Pancreas (tissue), 10 donors: ENCODE measurements at regions not wholly inside any gene's neighbourhood (a gene's known extent, or its start where the extent isn't known, plus 50 kb on each side); places are given as distances from the start of the nearest gene placed in this dataset.

Experiments used
- ATAC-seq, 4 donors: fragments of 200-7000 bp; cut with Tn5 transposase; one replicate each; pipeline versions ENCODE4 v1.8.0 to v1.9.1; 2020; ENCODE audit warnings: mild to moderate bottlenecking in 4 of 4, moderate library complexity in 4 of 4
- DNase-seq, 6 donors: peaks; one replicate each; pipeline ENCODE4 v3.0.0-alpha.2; 2020
- FAIRE-seq: peaks from 2 replicates; lab custom pipeline; 2012; peaks lifted over from hg19 to GRCh38; lab: Jason Lieb, UNC
- H3K27ac ChIP-seq, 4 donors: fragments of 200-600 bp; sonication (generic); 1 replicate in 3 of 4; 2 replicates in 1 of 4; pipeline versions ENCODE4 v1.5.0 to v1.8.0; 2020
- H3K27me3 ChIP-seq, 4 donors: fragments of 200-600 bp; one replicate each; pipeline ENCODE4 v1.8.0; 2021
- H3K36me3 ChIP-seq, 3 donors: fragments of 200-600 bp; sonication (generic) in 1 of 3; one replicate each; pipeline versions ENCODE4 v1.5.0 to v1.8.0; 2020 to 2021
- H3K4me1 ChIP-seq, 3 donors: fragments of 200-600 bp; one replicate each; pipeline ENCODE4 v1.8.0; 2021
- H3K4me3 ChIP-seq, 4 donors: fragments of 200-600 bp; sonication (generic) in 2 of 4; one replicate each; pipeline versions ENCODE4 v1.5.0 to v1.8.0; 2020 to 2021
- H3K9me3 ChIP-seq, 4 donors: fragments of 200-600 bp; one replicate each; pipeline ENCODE4 v1.8.0; 2021
- WGBS, 2 donors: extraction: QIAGEN DNeasy Blood & Tissue Kit; methylation state at CpG; one replicate each; pipeline ENCODE4 v1.1.7; 2013; 5-methylcytosine and 5-hydroxymethylcytosine counted together
- intact Hi-C, 3 donors: fragments of 100-400 bp; cut with DNase I; formaldehyde crosslinking; loops; one replicate each; pipeline versions ENCODE4 v1.11.1 to v1.14.2; 2022
- TF ChIP-seq, protein P1 (sequence below), 4 donors: fragments of 200-600 bp; sonication (generic) in 3 of 4; IDR thresholded peaks; one replicate each; pipeline versions ENCODE4 v1.5.0 to v1.8.0; 2021; ENCODE audit warnings: antibody characterized with exemption in 4 of 4
- donor health status: healthy with polysubstance abuse.
- donor health status: DM: no; HTN: no; CAD: no; lungs with moderate emphysema.
- donor health status: DM: no; HTN: no; CAD: no.
- donor health status: control.
- donor health status: control.
- donor health status: Bipolar disorder and iron deficiency.
- donor health status: DM: yes; HTN: yes; CAD: no.
- donor health status: DM: no; HTN: no; CAD: no.
- donor health status: DM: no; HTN: no; CAD: no.
- donor health status: DM: yes; HTN: yes; CAD: no.

- H3K4me1 ChIP-seq: no peaks in the 10 kb centered on the region
- H3K9me3 ChIP-seq: no peaks in the 10 kb centered on the region
- no peak for FAIRE-seq
- WGBS, 2 donors: 37 to 50% methylated on average over 3 of the region's 3 CpGs
- H3K27ac ChIP-seq: no peak overlapping the region
- no peak for DNase-seq
- ATAC-seq: no peak
- intact Hi-C loops: no loop called here
- H3K36me3 ChIP-seq: no peaks in the 10 kb centered on the region
- no peak overlapping the region for H3K4me3 ChIP-seq
- H3K27me3 ChIP-seq: no peaks in the 10 kb centered on the region
- TF ChIP-seq, protein P1, sequence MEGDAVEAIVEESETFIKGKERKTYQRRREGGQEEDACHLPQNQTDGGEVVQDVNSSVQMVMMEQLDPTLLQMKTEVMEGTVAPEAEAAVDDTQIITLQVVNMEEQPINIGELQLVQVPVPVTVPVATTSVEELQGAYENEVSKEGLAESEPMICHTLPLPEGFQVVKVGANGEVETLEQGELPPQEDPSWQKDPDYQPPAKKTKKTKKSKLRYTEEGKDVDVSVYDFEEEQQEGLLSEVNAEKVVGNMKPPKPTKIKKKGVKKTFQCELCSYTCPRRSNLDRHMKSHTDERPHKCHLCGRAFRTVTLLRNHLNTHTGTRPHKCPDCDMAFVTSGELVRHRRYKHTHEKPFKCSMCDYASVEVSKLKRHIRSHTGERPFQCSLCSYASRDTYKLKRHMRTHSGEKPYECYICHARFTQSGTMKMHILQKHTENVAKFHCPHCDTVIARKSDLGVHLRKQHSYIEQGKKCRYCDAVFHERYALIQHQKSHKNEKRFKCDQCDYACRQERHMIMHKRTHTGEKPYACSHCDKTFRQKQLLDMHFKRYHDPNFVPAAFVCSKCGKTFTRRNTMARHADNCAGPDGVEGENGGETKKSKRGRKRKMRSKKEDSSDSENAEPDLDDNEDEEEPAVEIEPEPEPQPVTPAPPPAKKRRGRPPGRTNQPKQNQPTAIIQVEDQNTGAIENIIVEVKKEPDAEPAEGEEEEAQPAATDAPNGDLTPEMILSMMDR (IDR thresholded peaks at IDR 0.05): no peak
These were observed 468.1 kb upstream of the CXADR start for GRCh38 chr21:17044696-17045095.

DNA sequence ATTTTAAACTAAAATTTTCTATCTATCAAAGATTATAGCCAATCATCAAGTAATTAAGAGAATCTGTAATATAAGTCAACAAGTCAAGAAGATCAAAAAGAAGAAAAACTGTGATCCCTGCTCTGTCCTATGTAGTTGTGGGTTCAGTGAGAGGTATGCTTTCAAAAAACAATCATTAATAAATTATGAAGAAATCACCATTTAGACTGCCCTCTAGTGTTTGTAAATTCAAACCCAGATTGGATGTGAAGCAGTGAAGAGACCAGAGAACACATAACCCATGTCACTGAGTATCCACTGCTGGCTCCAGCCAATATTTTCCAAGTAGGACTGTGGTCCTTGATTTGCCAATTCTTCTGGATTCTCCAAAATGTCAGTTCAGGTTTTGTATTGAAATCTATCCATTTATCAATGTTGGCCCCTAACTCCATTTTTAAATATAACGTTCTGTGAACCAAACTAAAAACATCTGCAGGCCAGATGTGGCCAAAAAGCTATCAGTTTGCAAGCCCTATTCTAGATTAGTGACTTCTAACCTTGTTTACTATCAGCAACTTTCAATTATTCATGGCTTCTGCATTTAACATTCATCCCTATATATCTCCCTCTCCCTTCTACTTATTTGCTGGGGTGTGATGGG lies 467.5 kb upstream of the CXADR start:
- intact Hi-C loops: no loop called here
- H3K27ac ChIP-seq: no peak overlapping the region
- no peaks in the 10 kb centered on the region for H3K27me3 ChIP-seq
- no peak overlapping the region for H3K4me3 ChIP-seq
- H3K9me3 ChIP-seq: no peaks in the 10 kb centered on the region
- TF ChIP-seq, protein P1 (IDR thresholded peaks at IDR 0.05): peak in 3 of 4 donors; percentile 11 to 27 (median 21)
- ATAC-seq: peak in 2 of 4 donors; percentile 46 to 55
- H3K4me1 ChIP-seq: no peaks in the 10 kb centered on the region
- WGBS, 2 donors: 7 to 30% methylated on average over 1 of the region's 1 CpG
- FAIRE-seq: peak; percentile 9
- DNase-seq: no peak
- no peaks in the 10 kb centered on the region for H3K36me3 ChIP-seq

GRCh38 chr21:17048974-17049373 lies 463.9 kb upstream of the CXADR start:
- H3K36me3 ChIP-seq: no peaks in the 10 kb centered on the region
- intact Hi-C loops: no loop called here
- no peak overlapping the region for H3K27ac ChIP-seq
- 45 to 51% methylated on average over 3 of the region's 3 CpGs for WGBS, 2 donors
- H3K4me3 ChIP-seq: no peak overlapping the region
- H3K9me3 ChIP-seq: no peaks in the 10 kb centered on the region
- DNase-seq (peak in 1 of 6 donors; percentile 38), ATAC-seq (no peak), FAIRE-seq (no peak)
- no peaks in the 10 kb centered on the region for H3K4me1 ChIP-seq
- TF ChIP-seq, protein P1 (IDR thresholded peaks at IDR 0.05): no peak
- H3K27me3 ChIP-seq: no peaks in the 10 kb centered on the region

- 49 to 68% methylated on average over 1 of the region's 1 CpG for WGBS, 2 donors
- TF ChIP-seq, protein P1 (IDR thresholded peaks at IDR 0.05): no peak
These were observed 462.7 kb upstream of the CXADR start for GRCh38 chr21:17050156-17050555.

GRCh38 chr21:17050646-17051045 lies 462.2 kb upstream of the CXADR start:
- TF ChIP-seq, protein P1 (IDR thresholded peaks at IDR 0.05): no peak
- no peaks in the 10 kb centered on the region for H3K9me3 ChIP-seq
- intact Hi-C loops: no loop called here
- 39 to 59% methylated on average over 2 of the region's 2 CpGs for WGBS, 2 donors
- no peak overlapping the region for H3K4me3 ChIP-seq
- no peaks in the 10 kb centered on the region for H3K4me1 ChIP-seq
- no peaks in the 10 kb centered on the region for H3K36me3 ChIP-seq
- no peak overlapping the region for H3K27ac ChIP-seq
- DNase-seq (no peak), ATAC-seq (no peak), FAIRE-seq (no peak)
- no peaks in the 10 kb centered on the region for H3K27me3 ChIP-seq

More at GRCh38 chr21:17050156-17050555, 462.7 kb upstream of the CXADR start:
- Histone ChIP-seq H3K27me3 (no peaks in the 10 kb centered on the region), H3K4me1 (no peaks in the 10 kb centered on the region), H3K36me3 (no peaks in the 10 kb centered on the region), H3K4me3 (no peak overlapping the region), H3K27ac (no peak overlapping the region), H3K9me3 (no peaks in the 10 kb centered on the region)
- FAIRE-seq: no peak
- ATAC-seq: no peak
- intact Hi-C loops: no loop called here
- no peak for DNase-seq
